ENCODE measurements at regions not wholly inside any gene's neighbourhood (a gene's known extent, or its start where the extent isn't known, plus 50 kb on each side); places are given as distances from the start of the nearest gene placed in this dataset.

- no peak for DNase-seq
These were observed 61.2 kb upstream of the NRSN1 start for GRCh38 chr6:24064832-24065231.

GRCh38 chr6:24069526-24069925 is 56.5 kb upstream of the NRSN1 start:
- DNase-seq = no peak

- no peak for DNase-seq
These were observed 53.8 kb upstream of the NRSN1 start for GRCh38 chr6:24072038-24072746.

GRCh38 chr6:24076011-24076410 is 50.0 kb upstream of the NRSN1 start:
- DNase-seq = no peak

Data from Kasumi-1 (cell line).